GDM1 (cell line): ENCODE measurements at regions not wholly inside any gene's neighbourhood (a gene's known extent, or its start where the extent isn't known, plus 50 kb on each side); places are given as distances from the start of the nearest gene placed in this dataset.

ENCODE experiments used
- DNase-seq: peaks from one replicate; lab custom pipeline; 2025; lab: John Stamatoyannopoulos, UW

DNA sequence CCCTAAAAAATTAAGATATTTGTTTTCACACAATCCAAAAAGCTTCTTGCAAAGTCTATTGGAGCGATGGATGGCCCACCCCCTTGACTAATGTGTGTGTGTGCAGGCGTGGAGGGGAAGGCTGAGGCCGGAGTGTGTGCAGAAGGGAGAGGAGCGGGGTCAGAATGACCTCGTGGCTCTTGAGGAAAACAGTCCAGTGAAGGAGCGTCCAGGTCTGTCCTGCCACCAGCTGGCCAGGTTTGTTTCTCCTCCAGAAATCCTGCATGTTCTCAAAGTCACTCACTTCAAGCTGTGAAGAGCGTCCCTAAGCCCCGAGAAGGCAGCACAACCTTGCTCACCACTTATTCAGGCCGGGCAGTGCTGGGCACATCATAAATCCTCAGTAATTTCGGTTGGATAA lies 69.5 kb upstream of the SSX2IP start:
- no peak for DNase-seq

GRCh38 chr1:84758968-84759491 lies 68.8 kb upstream of the SSX2IP start:
- no peak for DNase-seq

- DNase-seq = no peak
These were observed 68.2 kb upstream of the SSX2IP start for GRCh38 chr1:84758476-84758875.

DNA sequence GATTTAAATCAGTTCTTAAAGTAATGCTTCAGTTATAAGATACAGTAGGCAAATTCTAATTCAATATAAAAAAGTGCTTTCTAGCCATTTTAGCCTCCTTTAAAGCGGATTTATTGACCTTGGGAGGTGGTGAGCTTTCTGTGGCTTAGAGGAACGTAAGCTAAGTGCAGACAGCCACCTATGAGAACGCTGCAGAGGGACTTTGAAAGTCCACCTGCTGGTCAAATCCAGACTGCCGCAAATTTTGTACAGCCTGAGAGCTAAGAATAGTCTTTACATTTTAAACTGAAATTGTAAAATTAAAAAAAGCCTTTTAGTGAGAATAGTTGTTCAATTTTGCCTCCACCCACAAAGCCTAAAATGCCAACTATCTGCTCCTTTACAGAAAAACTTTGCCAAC lies 67.0 kb upstream of the SSX2IP start:
- no peak for DNase-seq

- DNase-seq = no peak
These were observed 66.3 kb upstream of the SSX2IP start for GRCh38 chr1:84756455-84757082.

DNA sequence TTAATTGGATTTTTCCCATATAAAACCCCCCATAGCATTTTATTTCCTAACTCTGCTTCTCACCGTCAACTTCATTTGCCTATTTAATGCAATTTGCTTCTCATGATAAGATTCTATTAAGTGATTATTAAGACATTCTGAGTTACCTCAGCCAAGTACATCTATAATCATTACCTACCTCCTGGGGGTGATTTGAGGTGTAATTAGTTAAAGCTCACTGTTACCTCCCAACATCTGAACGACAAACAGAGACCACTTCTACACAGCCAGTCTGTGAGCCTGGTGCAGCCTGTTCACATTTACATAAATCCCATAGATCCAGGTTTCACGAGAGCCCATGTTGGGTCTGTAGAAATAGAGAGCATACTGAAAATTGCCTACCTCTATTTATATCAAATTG lies 65.7 kb upstream of the SSX2IP start:
- no peak for DNase-seq

- DNase-seq = no peak
These were observed 65.0 kb upstream of the SSX2IP start for GRCh38 chr1:84755216-84755615.

DNA sequence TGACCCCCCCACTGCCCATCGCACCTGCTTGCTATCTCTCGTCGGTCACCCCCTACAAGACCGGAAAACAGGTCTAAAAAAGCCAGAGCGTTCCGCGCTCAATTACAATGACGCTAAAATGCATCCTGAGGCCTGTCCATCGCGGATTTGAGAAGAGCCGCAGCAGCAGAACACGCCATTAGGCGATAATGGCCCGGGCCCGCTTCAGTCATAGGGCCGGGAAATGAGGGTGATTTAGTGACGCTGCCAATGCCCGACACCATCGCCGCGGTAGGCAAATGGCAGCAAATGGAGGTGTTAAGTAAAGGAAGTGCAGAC lies 64.1 kb upstream of the SSX2IP start:
- DNase-seq = no peak

DNA sequence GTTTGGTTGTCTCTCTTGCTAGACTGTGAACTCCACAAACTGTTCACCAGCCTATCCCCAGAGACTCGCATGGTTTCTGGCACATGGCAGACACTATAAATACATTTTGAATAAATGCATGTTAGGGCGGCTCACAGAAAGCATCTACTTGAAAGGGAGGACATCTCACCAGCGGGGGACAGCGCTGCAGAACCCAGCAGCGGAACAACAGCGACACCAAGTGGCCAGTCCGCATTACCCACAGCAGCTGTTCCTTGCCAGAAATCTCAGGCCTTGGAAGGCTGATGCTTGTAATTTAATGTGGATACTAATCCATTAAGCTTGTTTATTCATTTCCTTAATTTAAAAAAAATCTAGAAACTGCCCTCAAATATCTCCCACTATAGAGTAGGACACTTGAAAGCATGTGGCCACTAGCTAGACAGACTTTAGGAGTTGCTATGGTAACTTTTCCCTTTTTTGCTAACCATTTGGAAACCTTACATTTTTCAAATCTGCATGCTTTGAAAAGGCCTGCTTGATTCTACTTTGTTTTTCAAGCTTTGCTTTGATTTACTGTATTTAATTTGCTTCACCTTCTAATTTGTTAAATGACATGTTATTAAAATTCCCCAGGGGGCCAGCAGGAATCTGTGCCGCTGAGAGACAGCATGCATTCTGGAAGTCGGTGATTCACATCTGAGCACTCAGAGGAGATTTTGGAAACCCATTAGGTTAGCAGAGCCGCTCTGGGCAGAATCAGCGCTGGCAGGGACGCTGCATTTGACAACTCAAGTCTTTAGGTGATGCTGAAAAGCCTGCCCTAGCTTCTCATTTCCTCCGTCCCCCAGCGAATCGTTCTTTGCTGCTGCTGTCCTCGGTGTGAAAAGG lies 63.5 kb upstream of the SSX2IP start:
- DNase-seq = peak; percentile 37

DNA sequence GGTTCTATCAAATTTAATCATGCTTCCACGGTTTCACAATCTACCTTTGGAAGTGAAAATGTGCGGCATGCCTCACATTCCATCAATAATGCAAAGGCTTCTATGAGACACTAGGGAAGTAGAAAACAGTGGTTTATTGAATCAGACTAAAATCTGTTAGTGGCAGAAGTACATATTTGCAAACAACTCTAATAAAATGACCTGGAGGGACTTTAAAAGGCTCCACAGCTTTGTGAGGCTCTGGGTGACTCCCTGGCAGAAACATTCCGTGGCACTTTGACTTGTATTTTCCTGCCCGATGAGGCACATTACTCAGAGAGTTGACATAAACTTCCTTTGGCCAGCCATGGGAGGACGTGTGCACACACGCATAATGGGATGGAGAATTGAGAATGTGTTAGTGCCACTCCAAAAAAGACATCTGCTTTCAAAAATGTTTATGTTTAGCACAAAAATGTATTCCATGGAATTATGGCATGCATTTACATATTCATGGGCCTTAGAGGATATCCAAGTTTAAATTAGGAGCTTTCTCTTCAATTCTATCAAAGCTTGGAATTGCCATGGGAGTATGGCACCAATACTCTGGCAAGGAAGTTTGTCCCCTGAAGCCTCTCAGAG lies 60.0 kb upstream of the SSX2IP start:
- DNase-seq = no peak

- DNase-seq = no peak
These were observed 59.2 kb upstream of the SSX2IP start for GRCh38 chr1:84749427-84749826.

DNA sequence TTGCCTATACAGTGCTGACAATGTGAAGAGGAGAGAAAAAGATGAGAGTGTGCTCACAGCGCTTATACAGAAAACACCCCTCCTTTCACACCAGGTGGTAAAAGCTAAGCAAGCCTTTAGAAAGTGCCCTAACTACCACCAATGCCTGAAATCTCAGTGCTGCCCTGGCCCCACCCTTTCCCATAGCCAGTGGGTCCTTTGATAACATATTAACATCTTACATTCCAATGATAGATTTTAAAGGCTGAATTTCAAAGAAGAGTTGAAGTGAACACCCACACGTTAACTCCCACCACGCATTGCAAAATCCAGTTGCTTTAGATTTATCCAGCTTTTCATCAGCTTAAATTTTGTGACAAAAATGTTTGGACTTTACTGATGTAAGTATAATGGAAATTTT lies 58.1 kb upstream of the SSX2IP start:
- no peak for DNase-seq

DNA sequence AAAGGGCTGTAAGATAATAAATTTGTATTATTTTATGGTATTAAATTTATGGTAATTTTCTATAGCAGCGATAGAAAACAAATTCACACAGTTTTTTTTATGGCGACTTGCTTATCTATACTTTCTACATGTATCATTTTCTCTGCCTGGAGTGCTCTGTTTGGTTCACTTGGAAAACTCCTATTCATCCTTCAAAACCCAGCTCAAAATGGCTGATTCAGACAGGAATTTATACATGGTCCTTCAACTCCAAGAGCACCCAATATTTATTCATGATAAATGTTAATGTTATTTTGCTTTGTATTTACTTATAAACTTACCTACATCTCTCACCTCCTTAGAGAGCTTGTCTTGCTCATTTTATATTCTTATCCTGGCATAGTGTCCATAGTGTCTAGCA lies 55.6 kb upstream of the SSX2IP start:
- no peak for DNase-seq

DNA sequence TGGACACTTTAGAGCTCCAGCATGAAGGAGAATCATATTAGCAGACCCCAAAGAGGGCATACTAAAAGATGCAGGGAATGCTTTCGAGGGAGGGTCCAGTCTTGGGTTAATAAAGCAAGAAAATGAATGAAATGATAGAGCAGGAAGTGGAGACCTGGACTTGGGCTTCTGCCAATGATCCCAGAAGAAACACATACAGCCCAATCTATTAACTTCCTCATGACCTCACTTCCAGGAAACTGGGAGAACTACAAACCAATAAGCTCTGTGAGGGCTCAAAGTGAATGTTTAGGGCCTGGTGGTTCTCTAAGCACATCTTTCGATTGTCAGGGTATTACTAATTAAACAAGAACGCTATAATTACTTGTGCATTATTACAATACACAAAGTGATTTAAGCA lies 53.6 kb upstream of the SSX2IP start:
- no peak for DNase-seq

GRCh38 chr1:84742653-84743052 lies 52.4 kb upstream of the SSX2IP start:
- DNase-seq = no peak

DNA sequence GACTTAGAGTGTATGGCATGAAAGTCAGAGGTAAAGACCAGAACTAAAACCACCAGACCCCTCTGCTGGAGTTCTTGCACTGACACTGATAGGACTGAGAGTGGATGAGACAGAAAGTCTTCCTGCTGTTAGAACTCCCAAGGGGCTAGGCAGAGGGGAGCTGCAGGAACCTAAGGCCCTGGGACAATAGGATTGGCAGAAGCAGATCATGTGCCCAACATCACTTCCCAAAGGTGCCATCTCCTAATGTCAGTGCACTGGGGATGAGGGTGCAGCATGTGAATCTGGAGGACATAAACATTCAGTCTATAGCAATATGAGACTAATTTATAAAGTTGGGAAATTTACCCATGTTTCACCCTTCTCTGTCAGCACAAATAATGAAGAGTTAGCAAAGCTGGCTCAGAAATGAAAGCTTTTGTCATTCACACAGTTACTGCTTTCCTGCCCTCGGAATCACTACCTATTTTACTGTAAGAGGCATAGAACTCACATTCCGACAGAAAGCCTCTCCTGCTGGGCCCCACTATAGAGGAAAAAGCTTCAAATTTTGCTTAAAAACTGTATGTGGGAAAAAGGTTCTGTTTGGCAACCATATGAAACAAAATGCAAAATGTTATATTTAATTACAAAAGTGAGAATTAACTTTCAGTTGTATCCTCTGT lies 49.9 kb upstream of the SSX2IP start:
- DNase-seq = no peak
